Osteocyte (in vitro differentiated cells): ENCODE measurements at regions not wholly inside any gene's neighbourhood (a gene's known extent, or its start where the extent isn't known, plus 50 kb on each side); places are given as distances from the start of the nearest gene placed in this dataset.
A peak's percentile ranks its signal among the peaks of the same experiment; 100 is the strongest.

Source experiments
- DNase-seq: peaks from one replicate; pipeline ENCODE4 v3.0.0; 2021; ENCODE audit warnings: mixed read lengths; ENCODE audit not compliant: unreplicated experiment; ENCODE audit errors: extremely low spot score
- H3K27ac Mint-ChIP-seq: one replicate; pipeline ENCODE4 v1.8.0; 2021; ENCODE audit warnings: mild to moderate bottlenecking, mixed read lengths; ENCODE audit not compliant: unreplicated experiment
- H3K27me3 Mint-ChIP-seq: one replicate; pipeline ENCODE4 v1.8.0; 2021; ENCODE audit warnings: mixed read lengths; ENCODE audit not compliant: unreplicated experiment
- H3K36me3 Mint-ChIP-seq: one replicate; pipeline ENCODE4 v1.8.0; 2021; ENCODE audit warnings: mixed read lengths; ENCODE audit not compliant: unreplicated experiment
- H3K4me1 Mint-ChIP-seq: one replicate; pipeline ENCODE4 v1.8.0; 2021; ENCODE audit warnings: mixed read lengths; ENCODE audit not compliant: unreplicated experiment
- H3K4me3 Mint-ChIP-seq: one replicate; pipeline ENCODE4 v1.8.0; 2021; ENCODE audit warnings: mild to moderate bottlenecking, moderate library complexity, mixed read lengths; ENCODE audit not compliant: unreplicated experiment
- H3K9me3 Mint-ChIP-seq: one replicate; pipeline ENCODE4 v1.8.0; 2021; ENCODE audit warnings: mixed read lengths; ENCODE audit not compliant: unreplicated experiment
- TF ChIP-seq, protein P1 (sequence below): fragments of 200-600 bp; sonication (generic); IDR thresholded peaks from 2 replicates; pipeline ENCODE4 v1.5.0; 2021; ENCODE audit warnings: antibody characterized with exemption, mild to moderate bottlenecking, moderate library complexity

DNA sequence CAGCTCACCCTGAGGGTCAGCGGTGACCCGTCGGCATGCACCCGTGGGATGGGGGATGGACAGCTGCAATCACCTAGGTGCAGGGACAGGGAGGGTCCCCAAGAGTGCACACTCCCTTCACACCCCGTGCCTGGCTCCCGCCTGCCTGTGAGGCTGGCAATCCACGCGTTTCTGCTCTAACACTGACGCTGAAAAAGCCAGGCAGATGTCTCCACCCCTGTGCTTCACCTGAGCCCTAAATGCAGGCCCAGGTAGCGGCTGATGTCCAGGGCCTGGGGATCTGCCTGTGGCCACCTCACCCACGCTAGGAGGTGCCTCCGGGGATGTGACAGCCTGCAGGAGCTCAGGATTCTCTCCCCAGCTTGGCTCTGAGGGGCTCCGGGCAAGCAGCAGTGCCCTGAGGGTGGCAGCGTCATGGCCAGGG lies 212.0 kb upstream of the SALL3 start:
- Mint-ChIP-seq H3K27ac (no peak overlapping the region), H3K4me1 (no peaks in the 10 kb centered on the region), H3K4me3 (no peak overlapping the region), H3K36me3 (no peaks in the 10 kb centered on the region), H3K9me3 (peaks cover 5% of the 10 kb centered on the region), H3K27me3 (no peaks in the 10 kb centered on the region)
- TF ChIP-seq, protein P1, sequence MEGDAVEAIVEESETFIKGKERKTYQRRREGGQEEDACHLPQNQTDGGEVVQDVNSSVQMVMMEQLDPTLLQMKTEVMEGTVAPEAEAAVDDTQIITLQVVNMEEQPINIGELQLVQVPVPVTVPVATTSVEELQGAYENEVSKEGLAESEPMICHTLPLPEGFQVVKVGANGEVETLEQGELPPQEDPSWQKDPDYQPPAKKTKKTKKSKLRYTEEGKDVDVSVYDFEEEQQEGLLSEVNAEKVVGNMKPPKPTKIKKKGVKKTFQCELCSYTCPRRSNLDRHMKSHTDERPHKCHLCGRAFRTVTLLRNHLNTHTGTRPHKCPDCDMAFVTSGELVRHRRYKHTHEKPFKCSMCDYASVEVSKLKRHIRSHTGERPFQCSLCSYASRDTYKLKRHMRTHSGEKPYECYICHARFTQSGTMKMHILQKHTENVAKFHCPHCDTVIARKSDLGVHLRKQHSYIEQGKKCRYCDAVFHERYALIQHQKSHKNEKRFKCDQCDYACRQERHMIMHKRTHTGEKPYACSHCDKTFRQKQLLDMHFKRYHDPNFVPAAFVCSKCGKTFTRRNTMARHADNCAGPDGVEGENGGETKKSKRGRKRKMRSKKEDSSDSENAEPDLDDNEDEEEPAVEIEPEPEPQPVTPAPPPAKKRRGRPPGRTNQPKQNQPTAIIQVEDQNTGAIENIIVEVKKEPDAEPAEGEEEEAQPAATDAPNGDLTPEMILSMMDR: no peak
- peak; percentile 82 for DNase-seq

DNA sequence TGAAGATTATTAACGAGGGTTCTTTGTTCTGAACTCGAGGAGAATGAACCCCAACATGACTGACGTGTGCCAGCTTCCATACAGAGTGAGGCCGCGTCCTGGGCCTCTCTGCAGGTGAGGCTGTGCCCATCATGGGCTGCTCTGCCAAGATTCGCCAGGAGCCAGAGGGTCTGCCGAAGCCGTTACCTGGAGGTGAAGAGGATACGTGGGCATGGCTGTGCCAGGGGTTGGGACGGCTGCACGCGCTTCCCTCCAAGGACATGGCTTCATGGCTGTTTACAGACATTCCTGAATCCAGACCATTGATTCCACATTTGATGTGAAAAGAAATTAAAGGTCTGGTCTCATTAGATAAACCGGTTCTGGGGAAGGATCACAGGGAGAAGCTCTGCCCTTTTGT lies 211.4 kb upstream of the SALL3 start:
- Mint-ChIP-seq H3K27ac (no peak overlapping the region), H3K9me3 (no peaks in the 10 kb centered on the region), H3K36me3 (no peaks in the 10 kb centered on the region), H3K4me3 (no peak overlapping the region), H3K4me1 (no peaks in the 10 kb centered on the region), H3K27me3 (no peaks in the 10 kb centered on the region)
- TF ChIP-seq, protein P1: no peak
- no peak for DNase-seq

DNA sequence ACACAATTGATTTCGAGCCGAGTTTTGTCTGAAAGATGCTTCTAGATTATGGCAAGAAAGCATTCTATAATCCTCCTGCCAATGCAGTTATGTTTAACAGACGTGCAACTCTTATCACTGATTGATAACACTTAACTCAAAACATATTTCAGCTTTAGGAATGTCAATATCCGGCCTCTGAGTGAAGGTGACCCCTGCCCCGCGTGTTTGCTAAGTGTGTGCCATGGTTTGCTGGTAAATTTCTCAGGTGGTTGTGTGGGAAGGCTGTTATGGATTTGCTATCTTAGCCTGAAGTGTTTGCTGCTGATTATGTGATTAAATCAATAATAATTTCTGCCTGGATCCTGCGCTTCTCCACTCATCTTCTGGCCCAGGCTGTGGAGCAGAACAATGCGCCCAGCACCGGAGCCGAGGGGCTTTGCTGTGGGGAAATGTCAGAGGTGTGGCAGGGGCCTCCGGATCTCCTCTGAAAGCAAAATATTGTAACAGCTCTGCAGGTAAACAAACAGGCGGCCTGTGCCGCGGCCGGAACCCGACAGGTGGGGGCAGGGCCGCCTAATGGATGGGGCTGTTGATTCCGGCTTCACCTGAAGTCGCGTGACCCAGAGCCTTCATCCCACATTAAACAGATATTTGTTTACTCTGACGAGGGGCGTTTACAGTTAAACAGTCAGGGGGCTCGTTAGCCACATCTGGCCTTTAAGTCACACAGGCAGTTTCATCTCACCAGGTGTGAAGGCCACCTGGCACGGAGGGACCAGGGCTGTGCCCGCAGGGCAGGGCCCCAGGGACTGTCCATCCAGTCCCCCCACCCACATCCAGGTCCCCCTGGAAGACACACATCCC lies 210.7 kb upstream of the SALL3 start:
- no peak overlapping the region for H3K27ac Mint-ChIP-seq
- no peaks in the 10 kb centered on the region for H3K9me3 Mint-ChIP-seq
- DNase-seq: peak; percentile 80
- H3K27me3 Mint-ChIP-seq: no peaks in the 10 kb centered on the region
- TF ChIP-seq, protein P1: no peak
- no peaks in the 10 kb centered on the region for H3K36me3 Mint-ChIP-seq
- no peaks in the 10 kb centered on the region for H3K4me1 Mint-ChIP-seq
- H3K4me3 Mint-ChIP-seq: no peak overlapping the region

DNA sequence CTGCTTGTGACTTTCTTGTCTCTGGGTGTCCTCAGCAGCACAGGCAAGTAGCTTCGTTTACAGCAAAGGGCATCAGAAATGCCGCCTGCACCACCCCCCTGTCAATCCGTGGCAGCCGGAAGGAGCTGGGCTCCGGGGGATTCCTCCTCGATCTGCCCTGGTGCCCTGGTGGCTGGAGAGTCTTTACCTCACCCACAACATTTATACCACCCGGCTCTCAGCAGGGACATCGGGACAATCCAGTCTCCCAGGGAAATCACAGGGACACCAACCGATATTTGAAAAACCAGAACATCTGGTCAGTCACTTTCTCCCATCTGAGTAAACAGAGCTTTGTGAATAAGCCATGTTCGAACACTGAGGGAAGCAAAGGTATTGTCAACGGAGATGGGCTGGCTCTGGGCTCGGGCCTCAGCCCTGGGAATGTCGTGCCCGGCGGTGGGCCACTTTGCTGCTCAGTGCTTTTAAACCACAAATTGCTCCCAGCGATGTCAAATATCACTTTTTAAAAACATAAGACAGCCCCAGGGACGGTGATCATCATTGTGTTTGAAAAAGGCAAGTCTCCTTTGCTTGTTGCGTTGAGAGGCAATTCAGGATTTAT lies 210.0 kb upstream of the SALL3 start:
- no peaks in the 10 kb centered on the region for H3K9me3 Mint-ChIP-seq
- H3K36me3 Mint-ChIP-seq: no peaks in the 10 kb centered on the region
- H3K27me3 Mint-ChIP-seq: no peaks in the 10 kb centered on the region
- DNase-seq: peak; percentile 75
- no peak overlapping the region for H3K27ac Mint-ChIP-seq
- no peak overlapping the region for H3K4me3 Mint-ChIP-seq
- TF ChIP-seq, protein P1: no peak
- H3K4me1 Mint-ChIP-seq: no peaks in the 10 kb centered on the region

DNA sequence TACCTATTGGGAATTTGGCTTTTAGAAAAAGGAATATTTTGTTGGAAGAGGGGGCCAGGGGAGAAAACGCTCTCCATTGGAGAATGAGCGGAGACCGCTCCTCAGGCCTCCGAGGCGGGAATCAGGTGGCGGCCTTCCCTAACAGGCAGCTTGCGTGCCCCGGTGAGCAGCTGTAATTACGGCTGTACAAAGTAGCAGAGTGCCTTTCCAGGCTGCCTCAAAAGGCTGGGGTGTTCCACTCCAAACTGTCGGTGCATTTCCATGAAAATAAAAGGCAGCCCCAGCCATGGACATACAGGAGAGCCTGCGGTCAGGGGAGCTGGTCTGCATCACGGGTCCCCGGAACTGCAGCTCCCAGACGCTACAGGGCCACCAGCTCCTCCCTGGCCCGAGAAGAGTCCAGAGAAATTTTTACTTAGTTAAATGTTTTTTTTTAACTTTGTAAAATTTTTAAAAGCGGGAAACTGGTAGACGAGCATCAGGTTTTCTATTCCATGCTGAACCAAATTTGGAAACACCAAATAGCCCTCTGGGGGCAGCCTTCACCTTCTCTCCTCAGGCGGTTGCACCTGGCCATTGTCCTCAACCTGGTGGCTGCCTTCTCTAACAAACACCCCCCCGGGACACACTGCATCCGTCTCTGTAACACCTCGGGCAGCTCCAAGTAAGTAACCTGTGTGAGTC lies 209.3 kb upstream of the SALL3 start:
- Mint-ChIP-seq H3K36me3 (no peaks in the 10 kb centered on the region), H3K4me3 (no peak overlapping the region), H3K27ac (no peak overlapping the region), H3K27me3 (no peaks in the 10 kb centered on the region), H3K4me1 (no peaks in the 10 kb centered on the region), H3K9me3 (no peaks in the 10 kb centered on the region)
- TF ChIP-seq, protein P1: no peak
- DNase-seq: peak; percentile 74
